RCC 7860 (cell line): ENCODE measurements at regions not wholly inside any gene's neighbourhood (a gene's known extent, or its start where the extent isn't known, plus 50 kb on each side); places are given as distances from the start of the nearest gene placed in this dataset.

Experiments
- DNase-seq: peaks from one replicate; pipeline ENCODE4 v3.0.0-alpha.2; 2015; ENCODE audit warnings: low spot score
- FAIRE-seq: peaks from 2 replicates; lab custom pipeline; 2012; peaks lifted over from hg19 to GRCh38; lab: Jason Lieb, UNC

- FAIRE-seq = no peak
- no peak for DNase-seq
Observed at GRCh38 chr4:4694827-4695226, 153.0 kb upstream of the STX18 start.

GRCh38 chr4:4694296-4694772, 152.5 kb upstream of the STX18 start:
- DNase-seq = no peak

GRCh38 chr4:4693755-4694295, 152.0 kb upstream of the STX18 start:
- no peak for FAIRE-seq
- DNase-seq = no peak

More at GRCh38 chr4:4694296-4694772, 152.5 kb upstream of the STX18 start:
- no peak for FAIRE-seq

GRCh38 chr4:4693258-4693657, 151.4 kb upstream of the STX18 start:
- DNase-seq (no peak), FAIRE-seq (no peak)

- DNase-seq (no peak), FAIRE-seq (no peak)
Observed at GRCh38 chr4:4690854-4691253, 149.0 kb upstream of the STX18 start.

- FAIRE-seq = no peak
- DNase-seq = no peak
Observed at GRCh38 chr4:4689694-4690440, 148.0 kb upstream of the STX18 start.

GRCh38 chr4:4687935-4688727, 146.3 kb upstream of the STX18 start:
- FAIRE-seq (no peak), DNase-seq (no peak)

- FAIRE-seq (no peak), DNase-seq (no peak)
Observed at GRCh38 chr4:4687100-4687499, 145.3 kb upstream of the STX18 start.

- FAIRE-seq = no peak
- DNase-seq = no peak
Observed at GRCh38 chr4:4685810-4686795, 144.3 kb upstream of the STX18 start.

GRCh38 chr4:4681653-4682052, 139.8 kb upstream of the STX18 start:
- FAIRE-seq (no peak), DNase-seq (no peak)

- DNase-seq (no peak), FAIRE-seq (no peak)
Observed at GRCh38 chr4:4680758-4681157, 138.9 kb upstream of the STX18 start.

- FAIRE-seq (no peak), DNase-seq (no peak)
Observed at GRCh38 chr4:4680243-4680642, 138.4 kb upstream of the STX18 start.

- FAIRE-seq (no peak), DNase-seq (no peak)
Observed at GRCh38 chr4:4677556-4678522, 136.0 kb upstream of the STX18 start.

- no peak for FAIRE-seq
- no peak for DNase-seq
Observed at GRCh38 chr4:4675641-4676040, 133.8 kb upstream of the STX18 start.

- no peak for FAIRE-seq
- no peak for DNase-seq
Observed at GRCh38 chr4:4675051-4675581, 133.3 kb upstream of the STX18 start.

- FAIRE-seq (no peak), DNase-seq (no peak)
Observed at GRCh38 chr4:4673070-4673469, 131.2 kb upstream of the STX18 start.

- DNase-seq = no peak
- no peak for FAIRE-seq
Observed at GRCh38 chr4:4672402-4672801, 130.6 kb upstream of the STX18 start.

GRCh38 chr4:4671774-4672349, 130.0 kb upstream of the STX18 start:
- no peak for FAIRE-seq

GRCh38 chr4:4670869-4671268, 129.0 kb upstream of the STX18 start:
- DNase-seq (no peak), FAIRE-seq (no peak)

More at GRCh38 chr4:4671774-4672349, 130.0 kb upstream of the STX18 start:
- DNase-seq = no peak
